ENCODE measurements at regions not wholly inside any gene's neighbourhood (a gene's known extent, or its start where the extent isn't known, plus 50 kb on each side); places are given as distances from the start of the nearest gene placed in this dataset.

DNA sequence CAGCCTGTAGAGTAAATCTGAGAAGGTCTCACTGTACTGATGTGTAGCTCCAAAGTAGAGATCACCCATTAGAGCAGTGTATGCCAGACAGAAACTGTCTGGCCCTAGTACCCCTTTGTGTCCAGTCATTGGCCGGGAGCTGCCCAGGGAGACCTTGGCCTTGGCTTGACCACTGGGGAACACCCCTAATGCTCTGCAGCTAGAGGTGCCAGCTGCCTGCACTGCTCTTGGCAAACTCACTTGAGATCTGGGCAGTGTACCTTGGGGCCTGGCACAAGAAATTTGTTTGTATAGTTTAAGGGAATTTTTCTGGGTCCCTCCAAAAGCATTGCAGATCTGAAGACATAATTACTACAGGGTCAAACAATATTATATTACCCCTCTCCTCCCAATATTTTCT is 78.7 kb upstream of the MPHOSPH6 start:
- no peaks in the 10 kb centered on the region for H3K4me1 ChIP-seq (ENCODE audit: control insufficient read depth, insufficient read depth, low read length)
- H3K9me3 ChIP-seq (ENCODE audit: control insufficient read depth in 2 of 2, low read length in 2 of 2), result no peaks in the 10 kb centered on the region
- H3K27me3 ChIP-seq (ENCODE audit: control insufficient read depth in 1 of 2, insufficient read depth in 2 of 2, low read length in 2 of 2), result no peaks in the 10 kb centered on the region
- no peak overlapping the region for H3K27ac ChIP-seq (ENCODE audit: low read length)
- H3K36me3 ChIP-seq (ENCODE audit: control insufficient read depth in 2 of 2, insufficient read depth in 2 of 2, low read length in 2 of 2), result no peaks in the 10 kb centered on the region
- H3K9ac ChIP-seq (ENCODE audit: low read length in 2 of 2), result no peak overlapping the region
- H3K4me3 ChIP-seq (ENCODE audit: low read length in 2 of 2), result no peak overlapping the region

DNA sequence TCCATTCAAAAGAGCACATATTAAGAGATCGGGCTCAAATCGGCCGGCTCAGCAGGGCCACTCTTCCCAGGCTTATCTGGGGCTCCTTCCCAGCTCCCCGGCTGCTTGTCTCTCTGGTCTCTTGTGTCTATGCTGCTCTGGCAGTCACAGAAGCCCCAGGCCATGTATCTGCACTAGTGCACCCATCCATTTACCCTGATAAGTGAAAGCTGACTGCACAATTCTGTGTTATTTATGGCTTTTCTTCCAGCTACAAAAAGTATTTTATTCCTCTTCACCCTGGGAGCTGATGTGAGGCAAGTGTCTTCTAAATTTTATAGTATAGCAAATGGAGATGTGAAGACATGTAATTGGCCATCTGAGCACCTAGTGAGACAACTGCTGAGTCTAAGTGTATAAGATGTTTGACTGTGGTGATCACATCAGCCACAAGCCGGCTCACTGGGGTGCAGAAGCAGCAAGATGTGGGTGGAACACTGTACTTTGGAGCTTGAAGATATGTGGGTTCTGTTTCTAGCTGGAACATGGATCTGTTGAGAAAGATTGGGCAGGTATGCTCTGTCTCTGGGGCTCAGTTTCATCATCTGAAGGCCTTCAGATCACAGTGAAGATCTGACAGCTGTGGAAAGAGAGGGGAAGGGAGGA is 78.1 kb upstream of the MPHOSPH6 start:
- Histone ChIP-seq H3K27me3 (ENCODE audit: control insufficient read depth in 1 of 2, insufficient read depth in 2 of 2, low read length in 2 of 2) (no peaks in the 10 kb centered on the region), H3K4me1 (ENCODE audit: control insufficient read depth, insufficient read depth, low read length) (no peaks in the 10 kb centered on the region), H3K27ac (ENCODE audit: low read length) (no peak overlapping the region), H3K4me3 (ENCODE audit: low read length in 2 of 2) (no peak overlapping the region), H3K9ac (ENCODE audit: low read length in 2 of 2) (no peak overlapping the region), H3K36me3 (ENCODE audit: control insufficient read depth in 2 of 2, insufficient read depth in 2 of 2, low read length in 2 of 2) (no peaks in the 10 kb centered on the region), H3K9me3 (ENCODE audit: control insufficient read depth in 2 of 2, low read length in 2 of 2) (peaks cover 0 to 2% of the 10 kb centered on the region in 2 donors)

DNA sequence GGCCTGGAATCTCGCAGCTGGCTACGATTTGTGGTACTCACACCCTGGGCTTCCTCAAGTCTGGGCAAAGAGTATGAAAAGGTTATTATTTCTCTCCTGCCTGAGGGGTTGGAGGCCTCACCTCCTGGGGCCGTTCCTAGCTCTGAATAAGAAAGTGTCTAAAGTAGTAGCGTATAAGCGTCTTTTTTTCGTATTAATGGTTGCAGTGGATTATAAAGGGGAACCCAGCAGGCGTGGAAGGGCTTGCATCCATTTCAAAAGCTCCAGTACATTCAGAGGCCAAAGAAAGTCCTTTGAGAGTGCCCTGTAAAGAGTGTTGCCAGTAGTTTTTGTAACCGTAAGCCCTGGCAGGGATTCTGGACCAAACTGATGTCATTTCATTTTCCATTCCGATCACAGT is 72.2 kb upstream of the MPHOSPH6 start:
- Histone ChIP-seq H3K36me3 (ENCODE audit: control insufficient read depth in 2 of 2, insufficient read depth in 2 of 2, low read length in 2 of 2) (no peaks in the 10 kb centered on the region), H3K9ac (ENCODE audit: low read length in 2 of 2) (no peak overlapping the region), H3K9me3 (ENCODE audit: control insufficient read depth in 2 of 2, low read length in 2 of 2) (peaks cover 0 to 2% of the 10 kb centered on the region in 2 donors), H3K27ac (ENCODE audit: low read length) (no peak overlapping the region), H3K4me3 (ENCODE audit: low read length in 2 of 2) (no peak overlapping the region), H3K27me3 (ENCODE audit: control insufficient read depth in 1 of 2, insufficient read depth in 2 of 2, low read length in 2 of 2) (no peaks in the 10 kb centered on the region), H3K4me1 (ENCODE audit: control insufficient read depth, insufficient read depth, low read length) (no peaks in the 10 kb centered on the region)

DNA sequence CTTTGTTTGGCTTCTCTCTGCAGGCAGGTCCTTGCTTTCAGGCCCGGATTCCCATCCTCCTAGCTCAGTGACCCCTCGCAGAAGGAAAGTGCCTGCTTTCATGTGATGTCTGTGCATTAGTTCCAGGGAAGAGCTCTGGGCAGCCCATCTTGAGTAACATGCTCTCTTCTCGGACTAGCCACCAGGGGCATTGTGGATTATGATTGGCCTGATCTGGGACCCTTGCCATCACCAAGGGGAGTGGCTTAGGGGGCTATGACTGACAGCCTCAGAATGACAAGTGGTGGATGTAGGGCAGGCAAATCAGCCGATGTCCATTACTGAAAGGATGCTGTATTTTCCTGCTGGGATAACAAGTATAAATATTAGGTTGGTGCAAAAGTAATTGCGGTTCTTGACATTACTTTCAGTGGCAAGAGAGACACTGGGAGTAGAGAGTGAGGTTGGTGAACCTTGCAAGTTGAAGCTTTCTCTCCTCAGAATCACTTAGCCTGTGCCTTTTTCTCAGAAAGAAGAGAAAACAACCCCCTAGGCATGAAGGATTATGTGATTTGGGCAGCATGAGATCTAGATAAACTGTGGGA is 71.5 kb upstream of the MPHOSPH6 start:
- Histone ChIP-seq H3K36me3 (ENCODE audit: control insufficient read depth in 2 of 2, insufficient read depth in 2 of 2, low read length in 2 of 2) (no peaks in the 10 kb centered on the region), H3K9me3 (ENCODE audit: control insufficient read depth in 2 of 2, low read length in 2 of 2) (peaks cover 0 to 2% of the 10 kb centered on the region in 2 donors), H3K9ac (ENCODE audit: low read length in 2 of 2) (no peak overlapping the region), H3K27ac (ENCODE audit: low read length) (no peak overlapping the region), H3K4me3 (ENCODE audit: low read length in 2 of 2) (no peak overlapping the region), H3K27me3 (ENCODE audit: control insufficient read depth in 1 of 2, insufficient read depth in 2 of 2, low read length in 2 of 2) (no peaks in the 10 kb centered on the region), H3K4me1 (ENCODE audit: control insufficient read depth, insufficient read depth, low read length) (no peaks in the 10 kb centered on the region)

DNA sequence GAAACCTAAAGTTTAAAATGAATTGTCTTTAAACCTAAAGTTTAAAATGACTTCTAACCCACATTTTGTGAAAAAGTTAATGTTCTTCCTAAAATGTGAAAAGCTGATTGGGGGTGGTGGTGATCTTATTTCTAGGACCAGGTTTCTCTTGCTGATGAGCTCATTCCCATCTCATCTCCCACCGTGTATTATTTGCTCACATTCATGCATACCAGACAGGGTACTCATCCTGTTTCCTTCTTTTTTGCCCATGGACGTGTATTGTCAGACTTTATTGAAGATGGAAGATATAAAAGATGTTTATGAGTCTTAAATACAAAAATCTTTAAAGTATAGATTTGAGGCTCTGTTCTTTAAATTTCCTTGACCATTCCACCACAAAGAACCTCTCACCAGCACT is 70.1 kb upstream of the MPHOSPH6 start:
- no peaks in the 10 kb centered on the region for H3K36me3 ChIP-seq (ENCODE audit: control insufficient read depth in 2 of 2, insufficient read depth in 2 of 2, low read length in 2 of 2)
- H3K4me1 ChIP-seq (ENCODE audit: control insufficient read depth, insufficient read depth, low read length), result no peaks in the 10 kb centered on the region
- no peak overlapping the region for H3K27ac ChIP-seq (ENCODE audit: low read length)
- no peak overlapping the region for H3K9ac ChIP-seq (ENCODE audit: low read length in 2 of 2)
- no peaks in the 10 kb centered on the region for H3K27me3 ChIP-seq (ENCODE audit: control insufficient read depth in 1 of 2, insufficient read depth in 2 of 2, low read length in 2 of 2)
- H3K9me3 ChIP-seq (ENCODE audit: control insufficient read depth in 2 of 2, low read length in 2 of 2), result peaks cover 0 to 2% of the 10 kb centered on the region in 2 donors
- H3K4me3 ChIP-seq (ENCODE audit: low read length in 2 of 2), result no peak overlapping the region

DNA sequence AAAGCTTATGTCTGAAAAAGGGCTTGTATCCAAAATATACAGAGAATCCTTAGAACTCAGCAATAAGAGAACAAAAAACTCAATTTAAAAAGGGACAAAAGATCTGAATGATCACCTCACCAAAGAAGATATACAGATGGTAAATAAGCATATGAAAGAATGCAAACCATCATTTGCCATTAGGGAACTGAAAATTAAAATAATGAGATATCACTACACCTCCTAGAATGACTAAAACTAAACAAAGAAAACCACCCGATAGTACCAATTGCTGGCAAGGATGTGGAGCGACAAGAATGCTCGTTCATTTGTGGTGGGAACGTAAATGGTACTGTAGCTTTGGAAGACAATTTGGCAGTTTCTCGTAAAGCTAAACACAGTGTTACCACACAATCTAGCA is 66.9 kb upstream of the MPHOSPH6 start:
- Histone ChIP-seq H3K4me3 (ENCODE audit: low read length in 2 of 2) (no peak overlapping the region), H3K9me3 (ENCODE audit: control insufficient read depth in 2 of 2, low read length in 2 of 2) (no peaks in the 10 kb centered on the region)

DNA sequence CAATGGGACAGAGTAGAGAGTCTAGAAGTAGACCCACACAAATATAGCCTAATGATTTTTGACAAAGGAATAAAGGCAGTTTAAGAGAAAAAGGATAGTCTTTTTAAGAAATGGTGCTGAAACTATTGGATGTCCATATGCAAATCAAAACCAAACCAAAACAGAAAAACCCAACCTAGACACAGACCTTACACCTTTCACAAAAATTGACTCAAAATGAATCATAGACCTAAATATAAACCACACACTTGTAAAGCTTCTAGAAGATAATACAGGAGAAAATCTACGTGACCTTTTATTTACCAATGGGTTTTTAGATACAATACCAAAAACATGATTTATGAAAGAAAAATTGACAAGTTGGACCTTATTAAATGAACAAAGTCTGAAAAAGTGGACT is 66.4 kb upstream of the MPHOSPH6 start:
- no peaks in the 10 kb centered on the region for H3K27me3 ChIP-seq (ENCODE audit: control insufficient read depth in 1 of 2, insufficient read depth in 2 of 2, low read length in 2 of 2)
- no peak overlapping the region for H3K4me3 ChIP-seq (ENCODE audit: low read length in 2 of 2)
- no peak overlapping the region for H3K9ac ChIP-seq (ENCODE audit: low read length in 2 of 2)
- H3K27ac ChIP-seq (ENCODE audit: low read length), result no peak overlapping the region
- H3K36me3 ChIP-seq (ENCODE audit: control insufficient read depth in 2 of 2, insufficient read depth in 2 of 2, low read length in 2 of 2), result no peaks in the 10 kb centered on the region
- H3K4me1 ChIP-seq (ENCODE audit: control insufficient read depth, insufficient read depth, low read length), result no peaks in the 10 kb centered on the region
- no peaks in the 10 kb centered on the region for H3K9me3 ChIP-seq (ENCODE audit: control insufficient read depth in 2 of 2, low read length in 2 of 2)

More for the DNA sequence above, 66.9 kb upstream of the MPHOSPH6 start:
- Histone ChIP-seq H3K27ac (ENCODE audit: low read length) (no peak overlapping the region), H3K27me3 (ENCODE audit: control insufficient read depth in 1 of 2, insufficient read depth in 2 of 2, low read length in 2 of 2) (no peaks in the 10 kb centered on the region), H3K9ac (ENCODE audit: low read length in 2 of 2) (no peak overlapping the region), H3K4me1 (ENCODE audit: control insufficient read depth, insufficient read depth, low read length) (no peaks in the 10 kb centered on the region), H3K36me3 (ENCODE audit: control insufficient read depth in 2 of 2, insufficient read depth in 2 of 2, low read length in 2 of 2) (no peaks in the 10 kb centered on the region)

DNA sequence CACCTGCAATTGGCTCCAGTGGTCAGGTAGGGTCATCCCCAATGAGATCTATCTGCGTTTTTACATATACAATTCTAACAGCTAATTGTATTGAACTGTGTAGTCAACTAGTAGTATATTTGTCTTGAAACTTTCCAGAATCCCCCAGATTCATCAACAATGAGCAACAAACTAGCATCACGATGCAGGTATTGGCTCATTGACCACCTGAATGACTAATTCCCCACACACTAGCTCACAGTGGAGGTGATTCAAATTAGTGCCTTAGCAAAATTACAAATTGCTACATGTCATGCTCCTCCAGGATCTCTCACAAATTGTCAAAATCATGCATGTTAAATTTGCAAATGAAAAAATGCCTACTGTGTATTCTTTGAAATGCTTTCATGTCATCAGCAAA is 62.8 kb upstream of the MPHOSPH6 start:
- Histone ChIP-seq H3K9me3 (ENCODE audit: control insufficient read depth in 2 of 2, low read length in 2 of 2) (no peaks in the 10 kb centered on the region), H3K9ac (ENCODE audit: low read length in 2 of 2) (no peak overlapping the region), H3K4me1 (ENCODE audit: control insufficient read depth, insufficient read depth, low read length) (no peaks in the 10 kb centered on the region), H3K36me3 (ENCODE audit: control insufficient read depth in 2 of 2, insufficient read depth in 2 of 2, low read length in 2 of 2) (no peaks in the 10 kb centered on the region), H3K4me3 (ENCODE audit: low read length in 2 of 2) (no peak overlapping the region), H3K27me3 (ENCODE audit: control insufficient read depth in 1 of 2, insufficient read depth in 2 of 2, low read length in 2 of 2) (no peaks in the 10 kb centered on the region), H3K27ac (ENCODE audit: low read length) (no peak overlapping the region)

DNA sequence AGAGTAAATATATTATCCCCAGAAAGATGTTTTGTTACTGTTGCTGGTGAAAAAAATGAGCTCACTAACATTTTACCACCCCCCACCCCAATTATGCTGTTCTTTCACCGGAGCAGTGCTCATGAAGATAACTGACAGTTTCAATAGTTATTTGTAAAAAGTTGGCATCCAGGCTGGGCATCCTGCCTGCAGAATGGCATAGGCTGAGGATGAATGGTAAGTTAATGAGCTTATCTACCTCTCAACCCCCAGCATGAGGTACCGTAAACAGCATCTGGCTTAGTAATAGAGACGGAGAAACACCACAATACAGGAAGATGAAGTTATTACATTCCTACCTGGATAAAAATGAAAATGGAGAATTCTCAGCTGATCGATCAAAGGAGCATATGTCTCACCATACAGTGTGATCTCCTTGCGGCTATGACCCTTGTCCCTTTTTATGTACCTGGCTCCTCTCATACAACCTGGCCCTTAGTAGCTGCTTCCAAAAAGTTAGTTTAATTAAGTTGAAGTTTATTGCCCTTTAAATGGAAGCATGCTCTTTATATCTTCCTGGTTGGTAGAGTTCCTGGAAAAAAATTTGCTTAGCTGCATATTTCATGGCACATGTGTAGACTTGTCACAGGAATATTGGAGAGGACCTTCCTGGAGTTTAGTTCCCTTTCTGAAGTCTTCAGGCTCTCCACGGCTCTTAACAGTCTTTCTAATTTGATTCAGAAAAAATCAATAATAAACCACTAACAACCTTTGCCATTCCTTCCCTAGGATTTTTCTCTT is 61.2 kb upstream of the MPHOSPH6 start:
- H3K9ac ChIP-seq (ENCODE audit: low read length in 2 of 2), result no peak overlapping the region
- no peaks in the 10 kb centered on the region for H3K4me1 ChIP-seq (ENCODE audit: control insufficient read depth, insufficient read depth, low read length)
- H3K4me3 ChIP-seq (ENCODE audit: low read length in 2 of 2), result no peak overlapping the region
- H3K36me3 ChIP-seq (ENCODE audit: control insufficient read depth in 2 of 2, insufficient read depth in 2 of 2, low read length in 2 of 2), result no peaks in the 10 kb centered on the region
- no peak overlapping the region for H3K27ac ChIP-seq (ENCODE audit: low read length)
- no peaks in the 10 kb centered on the region for H3K27me3 ChIP-seq (ENCODE audit: control insufficient read depth in 1 of 2, insufficient read depth in 2 of 2, low read length in 2 of 2)
- H3K9me3 ChIP-seq (ENCODE audit: control insufficient read depth in 2 of 2, low read length in 2 of 2), result no peaks in the 10 kb centered on the region

DNA sequence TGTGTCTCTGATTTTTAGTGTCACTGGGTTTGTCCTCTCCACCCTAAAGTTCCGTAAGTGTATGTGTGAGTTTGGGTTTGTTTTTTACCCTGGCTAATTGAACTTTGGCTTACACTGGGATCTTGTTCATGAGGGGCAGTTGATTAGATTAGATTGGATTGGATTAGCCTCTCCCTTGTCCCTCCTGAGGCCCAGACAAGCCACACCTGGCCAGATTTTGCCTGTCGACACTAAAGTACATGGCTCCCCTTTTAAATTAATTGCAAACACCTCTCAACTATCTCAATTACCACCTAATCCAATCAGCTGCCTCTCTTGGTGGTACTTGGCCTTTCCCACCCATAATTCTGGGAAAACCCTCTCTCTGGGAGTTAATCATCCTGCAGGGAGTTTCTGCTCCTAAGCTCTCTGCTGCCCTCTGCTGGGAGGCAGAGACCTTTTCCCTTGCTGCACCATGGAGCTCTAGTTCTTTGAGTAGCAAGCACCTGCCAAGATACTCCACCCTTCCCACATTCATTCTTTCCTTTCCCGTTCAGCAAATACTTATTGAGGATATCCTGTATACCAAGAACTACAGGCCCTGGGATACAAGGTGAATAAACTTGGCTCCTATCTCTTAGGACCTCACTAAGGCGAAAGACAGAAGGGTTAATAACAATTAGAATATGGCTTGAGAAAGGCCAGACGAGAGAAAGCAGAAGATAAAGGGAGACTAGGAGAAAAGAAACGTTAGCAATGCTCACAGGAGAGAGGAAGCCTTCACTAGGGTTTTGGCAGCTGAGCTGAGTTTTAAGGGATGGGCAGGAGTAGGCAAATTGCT is 60.0 kb upstream of the MPHOSPH6 start:
- H3K9me3 ChIP-seq (ENCODE audit: control insufficient read depth in 2 of 2, low read length in 2 of 2), result no peaks in the 10 kb centered on the region
- no peak overlapping the region for H3K4me3 ChIP-seq (ENCODE audit: low read length in 2 of 2)
- no peaks in the 10 kb centered on the region for H3K4me1 ChIP-seq (ENCODE audit: control insufficient read depth, insufficient read depth, low read length)
- no peaks in the 10 kb centered on the region for H3K36me3 ChIP-seq (ENCODE audit: control insufficient read depth in 2 of 2, insufficient read depth in 2 of 2, low read length in 2 of 2)
- H3K27ac ChIP-seq (ENCODE audit: low read length), result no peak overlapping the region
- H3K27me3 ChIP-seq (ENCODE audit: control insufficient read depth in 1 of 2, insufficient read depth in 2 of 2, low read length in 2 of 2), result no peaks in the 10 kb centered on the region
- H3K9ac ChIP-seq (ENCODE audit: low read length in 2 of 2), result no peak overlapping the region
